Panc1 (cell line): ENCODE measurements at regions not wholly inside any gene's neighbourhood (a gene's known extent, or its start where the extent isn't known, plus 50 kb on each side); places are given as distances from the start of the nearest gene placed in this dataset.

Experiments
- POLR2AphosphoS5 ChIP-seq: IDR thresholded peaks from 2 replicates; pipeline ENCODE4 v1.6.1; 2012; ENCODE audit warnings: mild to moderate bottlenecking, low read depth, low read length, moderate library complexity
- SIN3A ChIP-seq: IDR thresholded peaks from 2 replicates; pipeline ENCODE4 v1.6.1; 2012; ENCODE audit warnings: low read depth, mild to moderate bottlenecking, low read length, moderate library complexity, borderline replicate concordance; ENCODE audit not compliant: insufficient read depth
- TF ChIP-seq, protein P1 (sequence below): fragments of 450-650 bp; IDR thresholded peaks from 2 replicates; pipeline ENCODE4 v1.5.1; 2017; ENCODE audit warnings: mild to moderate bottlenecking
- TF ChIP-seq, protein P2 (sequence below), 2 experiments: IDR thresholded peaks; 2 replicates each; pipeline ENCODE4 v1.6.1; 2011 to 2012; ENCODE audit warnings: low read depth in 2 of 2, control low read depth in 1 of 2, low read length in 1 of 2, mild to moderate bottlenecking in 1 of 2, moderate library complexity in 1 of 2; ENCODE audit not compliant: insufficient read depth in 1 of 2

DNA sequence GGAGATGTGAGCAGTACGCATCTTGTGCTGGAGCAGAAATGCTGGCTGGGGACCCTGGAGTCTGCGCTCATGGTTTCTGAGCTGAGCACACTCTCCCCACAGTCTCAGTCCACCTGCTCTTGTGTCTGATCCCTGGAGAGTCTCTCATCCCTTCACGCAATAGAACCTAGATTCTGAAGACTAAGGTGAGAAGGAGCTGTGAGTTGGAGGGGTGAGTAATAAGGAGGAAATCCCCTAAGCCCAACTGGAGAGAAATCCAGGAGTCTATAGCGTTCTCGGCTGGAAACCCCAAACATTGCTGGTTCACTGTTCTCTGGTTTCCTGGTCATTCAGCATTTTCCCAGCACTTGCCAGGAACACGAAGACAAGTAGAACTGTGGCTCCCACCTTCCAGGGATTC is 68.3 kb upstream of the SMNDC1 start:
- TF ChIP-seq POLR2AphosphoS5 (no peak), SIN3A (no peak)
- TF ChIP-seq, protein P1, sequence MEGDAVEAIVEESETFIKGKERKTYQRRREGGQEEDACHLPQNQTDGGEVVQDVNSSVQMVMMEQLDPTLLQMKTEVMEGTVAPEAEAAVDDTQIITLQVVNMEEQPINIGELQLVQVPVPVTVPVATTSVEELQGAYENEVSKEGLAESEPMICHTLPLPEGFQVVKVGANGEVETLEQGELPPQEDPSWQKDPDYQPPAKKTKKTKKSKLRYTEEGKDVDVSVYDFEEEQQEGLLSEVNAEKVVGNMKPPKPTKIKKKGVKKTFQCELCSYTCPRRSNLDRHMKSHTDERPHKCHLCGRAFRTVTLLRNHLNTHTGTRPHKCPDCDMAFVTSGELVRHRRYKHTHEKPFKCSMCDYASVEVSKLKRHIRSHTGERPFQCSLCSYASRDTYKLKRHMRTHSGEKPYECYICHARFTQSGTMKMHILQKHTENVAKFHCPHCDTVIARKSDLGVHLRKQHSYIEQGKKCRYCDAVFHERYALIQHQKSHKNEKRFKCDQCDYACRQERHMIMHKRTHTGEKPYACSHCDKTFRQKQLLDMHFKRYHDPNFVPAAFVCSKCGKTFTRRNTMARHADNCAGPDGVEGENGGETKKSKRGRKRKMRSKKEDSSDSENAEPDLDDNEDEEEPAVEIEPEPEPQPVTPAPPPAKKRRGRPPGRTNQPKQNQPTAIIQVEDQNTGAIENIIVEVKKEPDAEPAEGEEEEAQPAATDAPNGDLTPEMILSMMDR = no peak
- TF ChIP-seq, protein P2, sequence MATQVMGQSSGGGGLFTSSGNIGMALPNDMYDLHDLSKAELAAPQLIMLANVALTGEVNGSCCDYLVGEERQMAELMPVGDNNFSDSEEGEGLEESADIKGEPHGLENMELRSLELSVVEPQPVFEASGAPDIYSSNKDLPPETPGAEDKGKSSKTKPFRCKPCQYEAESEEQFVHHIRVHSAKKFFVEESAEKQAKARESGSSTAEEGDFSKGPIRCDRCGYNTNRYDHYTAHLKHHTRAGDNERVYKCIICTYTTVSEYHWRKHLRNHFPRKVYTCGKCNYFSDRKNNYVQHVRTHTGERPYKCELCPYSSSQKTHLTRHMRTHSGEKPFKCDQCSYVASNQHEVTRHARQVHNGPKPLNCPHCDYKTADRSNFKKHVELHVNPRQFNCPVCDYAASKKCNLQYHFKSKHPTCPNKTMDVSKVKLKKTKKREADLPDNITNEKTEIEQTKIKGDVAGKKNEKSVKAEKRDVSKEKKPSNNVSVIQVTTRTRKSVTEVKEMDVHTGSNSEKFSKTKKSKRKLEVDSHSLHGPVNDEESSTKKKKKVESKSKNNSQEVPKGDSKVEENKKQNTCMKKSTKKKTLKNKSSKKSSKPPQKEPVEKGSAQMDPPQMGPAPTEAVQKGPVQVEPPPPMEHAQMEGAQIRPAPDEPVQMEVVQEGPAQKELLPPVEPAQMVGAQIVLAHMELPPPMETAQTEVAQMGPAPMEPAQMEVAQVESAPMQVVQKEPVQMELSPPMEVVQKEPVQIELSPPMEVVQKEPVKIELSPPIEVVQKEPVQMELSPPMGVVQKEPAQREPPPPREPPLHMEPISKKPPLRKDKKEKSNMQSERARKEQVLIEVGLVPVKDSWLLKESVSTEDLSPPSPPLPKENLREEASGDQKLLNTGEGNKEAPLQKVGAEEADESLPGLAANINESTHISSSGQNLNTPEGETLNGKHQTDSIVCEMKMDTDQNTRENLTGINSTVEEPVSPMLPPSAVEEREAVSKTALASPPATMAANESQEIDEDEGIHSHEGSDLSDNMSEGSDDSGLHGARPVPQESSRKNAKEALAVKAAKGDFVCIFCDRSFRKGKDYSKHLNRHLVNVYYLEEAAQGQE (IDR thresholded peaks at IDR 0.05; ENCODE audit: insufficient read depth in 1 of 2, low read depth in 2 of 2, low read length in 1 of 2) = no peak
